Cardiac muscle cell (in vitro differentiated cells and primary cell): ENCODE measurements at regions not wholly inside any gene's neighbourhood (a gene's known extent, or its start where the extent isn't known, plus 50 kb on each side); places are given as distances from the start of the nearest gene placed in this dataset.
A peak's percentile ranks its signal among the peaks of the same experiment; 100 is the strongest.

Experiments used
- DNase-seq, 2 donors: peaks; one replicate each; pipeline versions ENCODE4 v3.0.0 to v3.0.0-alpha.2; 2010 to 2017; ENCODE audit warnings: low read depth in 1 of 2, low spot score in 1 of 2
- H3K27ac ChIP-seq: fragments of 200-600 bp; sonication (generic); 2 replicates; pipeline ENCODE4 v1.5.1; 2016
- H3K27me3 ChIP-seq: fragments of 200-600 bp; sonication (generic); 2 replicates; pipeline ENCODE4 v1.6.0; 2016; ENCODE audit warnings: control low read depth
- H3K36me3 ChIP-seq: fragments of 200-600 bp; sonication (generic); 2 replicates; pipeline ENCODE4 v1.5.1; 2016; ENCODE audit warnings: control low read depth
- H3K4me1 ChIP-seq: fragments of 200-600 bp; sonication (generic); 2 replicates; pipeline ENCODE4 v1.8.1; 2017; ENCODE audit warnings: low read depth, mild to moderate bottlenecking, mixed run types
- H3K4me3 ChIP-seq: fragments of 200-600 bp; sonication (generic); 2 replicates; pipeline ENCODE4 v1.5.1; 2016; ENCODE audit warnings: mild to moderate bottlenecking
- H3K9me3 ChIP-seq: fragments of 200-600 bp; sonication (generic); 2 replicates; pipeline ENCODE4 v1.5.1; 2017; ENCODE audit warnings: low read depth, mild to moderate bottlenecking, control low read depth
- TF ChIP-seq, protein P1 (sequence below): IDR thresholded peaks from 2 replicates; pipeline ENCODE4 v1.5.1; 2012; ENCODE audit warnings: low read depth, mild to moderate bottlenecking, low read length

DNA sequence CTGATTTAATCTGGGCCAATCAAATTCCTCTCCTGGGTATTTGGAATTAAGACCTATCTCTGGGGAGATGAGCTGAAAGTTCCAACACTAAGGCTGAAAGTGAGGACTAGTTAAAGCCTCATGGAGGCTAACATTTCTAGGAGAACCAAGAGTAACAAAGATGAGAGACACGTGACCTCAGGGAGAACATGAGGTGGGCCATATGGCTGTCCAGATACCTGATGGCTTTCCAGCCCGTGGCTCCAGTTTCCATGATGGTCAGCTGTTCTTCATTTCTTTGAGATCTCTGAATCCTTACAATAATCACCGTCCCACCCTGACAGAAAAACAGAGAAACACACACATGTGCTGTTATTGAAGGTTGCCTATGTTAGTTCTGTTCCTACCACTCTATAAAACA is 66.1 kb downstream of the LEPR start:
- H3K27me3 ChIP-seq = no peaks in the 10 kb centered on the region
- TF ChIP-seq, protein P1, sequence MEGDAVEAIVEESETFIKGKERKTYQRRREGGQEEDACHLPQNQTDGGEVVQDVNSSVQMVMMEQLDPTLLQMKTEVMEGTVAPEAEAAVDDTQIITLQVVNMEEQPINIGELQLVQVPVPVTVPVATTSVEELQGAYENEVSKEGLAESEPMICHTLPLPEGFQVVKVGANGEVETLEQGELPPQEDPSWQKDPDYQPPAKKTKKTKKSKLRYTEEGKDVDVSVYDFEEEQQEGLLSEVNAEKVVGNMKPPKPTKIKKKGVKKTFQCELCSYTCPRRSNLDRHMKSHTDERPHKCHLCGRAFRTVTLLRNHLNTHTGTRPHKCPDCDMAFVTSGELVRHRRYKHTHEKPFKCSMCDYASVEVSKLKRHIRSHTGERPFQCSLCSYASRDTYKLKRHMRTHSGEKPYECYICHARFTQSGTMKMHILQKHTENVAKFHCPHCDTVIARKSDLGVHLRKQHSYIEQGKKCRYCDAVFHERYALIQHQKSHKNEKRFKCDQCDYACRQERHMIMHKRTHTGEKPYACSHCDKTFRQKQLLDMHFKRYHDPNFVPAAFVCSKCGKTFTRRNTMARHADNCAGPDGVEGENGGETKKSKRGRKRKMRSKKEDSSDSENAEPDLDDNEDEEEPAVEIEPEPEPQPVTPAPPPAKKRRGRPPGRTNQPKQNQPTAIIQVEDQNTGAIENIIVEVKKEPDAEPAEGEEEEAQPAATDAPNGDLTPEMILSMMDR = no peak
- no peaks in the 10 kb centered on the region for H3K4me1 ChIP-seq
- H3K36me3 ChIP-seq = no peaks in the 10 kb centered on the region
- no peak overlapping the region for H3K4me3 ChIP-seq
- H3K27ac ChIP-seq = no peak overlapping the region
- no peaks in the 10 kb centered on the region for H3K9me3 ChIP-seq
- no peak for DNase-seq

DNA sequence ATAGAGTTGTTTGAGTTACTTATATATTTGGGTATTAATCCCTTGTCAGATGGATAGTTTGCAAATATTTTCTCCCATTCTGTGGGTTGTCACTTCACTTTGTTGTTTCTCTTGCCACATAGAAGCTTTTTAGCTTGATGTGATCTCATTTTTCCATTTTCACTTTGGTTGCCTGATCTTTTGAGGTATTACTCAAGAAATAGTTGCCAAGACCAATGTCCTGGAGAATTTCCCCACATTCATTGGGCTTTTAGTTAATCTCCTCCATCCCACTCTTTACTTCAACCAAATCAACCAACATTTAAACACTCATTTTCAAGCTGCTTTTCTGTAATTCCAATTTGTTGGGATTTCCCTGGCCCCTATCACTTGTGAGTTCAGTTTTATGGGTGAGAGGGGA is 69.0 kb downstream of the LEPR start:
- no peaks in the 10 kb centered on the region for H3K9me3 ChIP-seq
- H3K4me3 ChIP-seq = no peak overlapping the region
- TF ChIP-seq, protein P1 = no peak
- H3K36me3 ChIP-seq = no peaks in the 10 kb centered on the region
- no peaks in the 10 kb centered on the region for H3K4me1 ChIP-seq
- H3K27ac ChIP-seq = no peak overlapping the region
- DNase-seq = no peak
- H3K27me3 ChIP-seq = no peaks in the 10 kb centered on the region

DNA sequence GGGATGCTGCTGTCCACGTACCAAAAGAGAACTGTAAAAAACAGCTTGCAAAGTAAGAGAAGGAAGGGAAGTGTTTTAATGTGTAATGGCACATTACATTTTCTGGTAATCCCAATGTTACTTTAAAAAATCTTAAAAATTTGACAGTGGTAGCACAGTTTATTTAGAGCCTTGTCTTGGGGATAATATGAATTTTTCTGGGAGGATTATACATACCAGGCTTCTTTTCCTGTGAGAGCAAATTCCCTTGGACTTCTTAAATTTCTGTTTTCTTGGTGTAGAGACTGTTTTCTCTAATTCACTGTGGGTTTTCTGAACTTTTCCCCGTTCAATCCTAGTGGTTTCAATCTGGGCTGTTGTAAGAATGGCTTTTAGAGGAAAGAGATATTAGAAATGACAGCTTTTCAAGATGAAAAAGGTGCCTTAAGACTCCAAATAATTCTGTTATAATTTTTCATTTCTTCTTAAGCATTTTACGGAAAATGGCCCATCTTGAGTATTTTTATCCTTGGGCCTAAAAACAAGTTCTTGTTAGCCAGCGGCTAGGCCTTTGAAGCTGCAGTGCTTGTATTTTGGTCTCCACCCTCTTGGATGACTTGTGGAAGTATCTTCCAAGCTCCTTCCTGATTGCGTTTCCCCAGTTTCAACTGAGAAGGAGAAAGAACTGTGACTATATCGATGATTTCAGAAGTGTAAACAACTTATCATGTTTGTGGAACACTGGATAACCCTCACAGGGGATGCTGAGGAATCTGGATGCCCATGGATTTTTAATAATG is 70.0 kb downstream of the LEPR start:
- H3K4me3 ChIP-seq = no peak overlapping the region
- no peak for DNase-seq
- no peaks in the 10 kb centered on the region for H3K9me3 ChIP-seq
- H3K27ac ChIP-seq = no peak overlapping the region
- TF ChIP-seq, protein P1 = no peak
- H3K4me1 ChIP-seq = no peaks in the 10 kb centered on the region
- no peaks in the 10 kb centered on the region for H3K36me3 ChIP-seq
- no peaks in the 10 kb centered on the region for H3K27me3 ChIP-seq

DNA sequence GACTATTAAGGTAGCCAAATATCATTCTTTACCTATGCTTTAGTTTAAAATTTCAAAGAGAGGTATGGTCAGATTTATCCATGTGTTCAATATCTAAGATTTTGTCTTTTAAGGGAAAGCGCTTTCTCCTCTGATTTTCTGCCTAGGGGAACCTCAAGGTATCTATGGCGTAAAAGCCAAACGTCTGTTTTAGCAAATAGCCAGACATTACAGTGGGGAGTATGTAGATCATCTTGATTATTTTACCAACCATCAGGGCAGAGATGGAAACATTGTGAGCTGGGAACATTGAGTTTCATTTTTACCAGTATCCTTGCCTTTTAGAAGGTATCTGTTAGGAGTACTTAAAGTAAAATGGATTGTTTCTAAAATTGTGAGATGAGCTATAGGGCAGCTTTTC is 71.0 kb downstream of the LEPR start:
- Histone ChIP-seq H3K4me1 (no peaks in the 10 kb centered on the region), H3K4me3 (no peak overlapping the region), H3K27me3 (no peaks in the 10 kb centered on the region), H3K9me3 (no peaks in the 10 kb centered on the region), H3K36me3 (no peaks in the 10 kb centered on the region), H3K27ac (no peak overlapping the region)
- TF ChIP-seq, protein P1 = no peak
- DNase-seq = no peak

DNA sequence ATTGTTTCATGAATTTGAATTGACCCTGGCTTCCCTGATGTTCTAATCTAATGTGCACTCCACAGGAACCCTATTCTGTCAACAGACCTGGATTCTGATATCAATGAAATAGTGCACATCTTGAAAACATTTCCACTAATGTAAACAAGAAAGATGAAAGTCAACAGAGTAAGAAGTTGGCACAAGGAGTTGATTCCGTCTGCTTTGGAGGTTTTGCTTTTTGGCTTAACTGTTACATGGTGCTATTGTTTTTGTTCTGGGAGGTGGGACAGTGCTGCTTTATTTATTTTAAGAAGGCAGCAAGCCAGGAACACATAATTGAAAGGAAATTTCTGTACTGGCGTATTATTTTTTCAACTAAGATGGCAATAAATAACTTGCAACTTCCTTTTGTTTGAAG is 73.3 kb downstream of the LEPR start:
- H3K36me3 ChIP-seq = no peaks in the 10 kb centered on the region
- peak in 1 of 2 donors; percentile 31 for DNase-seq
- H3K4me3 ChIP-seq = no peak overlapping the region
- no peaks in the 10 kb centered on the region for H3K27me3 ChIP-seq
- TF ChIP-seq, protein P1 = no peak
- H3K9me3 ChIP-seq = no peaks in the 10 kb centered on the region
- H3K4me1 ChIP-seq = no peaks in the 10 kb centered on the region
- H3K27ac ChIP-seq = no peak overlapping the region
